Spleen (tissue), 7 donors: ENCODE measurements at regions not wholly inside any gene's neighbourhood (a gene's known extent, or its start where the extent isn't known, plus 50 kb on each side); places are given as distances from the start of the nearest gene placed in this dataset.

ENCODE experiments used
- CTCF ChIP-seq, 11 experiments: fragments of 200-600 bp in 7 of 11; fragments of 450-650 bp in 4 of 11; sonication (generic) in 4 of 11; IDR thresholded peaks in 8 of 11; conservative IDR thresholded peaks in 3 of 11; 1 replicate in 7 of 11; 2 replicates in 4 of 11; pipeline versions ENCODE4 v1.4.0 to v1.8.0; 2016 to 2021; ENCODE audit warnings: antibody characterized with exemption in 11 of 11, inconsistent platforms in 4 of 11, mild to moderate bottlenecking in 1 of 11
- POLR2A ChIP-seq, 3 donors: fragments of 450-650 bp; IDR thresholded peaks; one replicate each; pipeline ENCODE4 v1.5.1; 2017; ENCODE audit warnings: antibody characterized with exemption in 3 of 3, mild to moderate bottlenecking in 1 of 3
- donor health status: DM: no; HTN: no; CAD: no; lungs with moderate emphysema.
- donor health status: DM: no; HTN: no; CAD: no.
- donor health status: DM: no; HTN: no; CAD: no.

GRCh38 chr20:11499101-11499634, 418.5 kb upstream of the BTBD3 start:
- TF ChIP-seq POLR2A (IDR thresholded peaks at IDR 0.05) (no peak), CTCF (IDR thresholded peaks at IDR 0.05 in 8 of 11, conservative IDR thresholded peaks at IDR 0.05 in 3 of 11) (no peak)
